Mucosa of descending colon (tissue), 3 donors: ENCODE measurements at regions not wholly inside any gene's neighbourhood (a gene's known extent, or its start where the extent isn't known, plus 50 kb on each side); places are given as distances from the start of the nearest gene placed in this dataset.
"Not testable (repeated sequence)": the region's sequence is repeated elsewhere in the genome, so short reads cannot be mapped to it uniquely, and the experiment has no call there.

Source experiments
- ATAC-seq: fragments of 200-7000 bp; cut with Tn5 transposase; one replicate; pipeline ENCODE4 v1.9.1; 2020; ENCODE audit warnings: mild to moderate bottlenecking, moderate library complexity
- DNase-seq, 3 donors: peaks; one replicate each; pipeline ENCODE4 v3.0.0-alpha.2; 2020
- H3K36me3 ChIP-seq: fragments of 200-600 bp; one replicate; pipeline ENCODE4 v1.8.0; 2021; ENCODE audit warnings: low read depth, mild to moderate bottlenecking
- H3K4me1 ChIP-seq: fragments of 200-600 bp; one replicate; pipeline ENCODE4 v1.8.0; 2021; ENCODE audit warnings: low read depth, mild to moderate bottlenecking
- H3K4me3 ChIP-seq: fragments of 200-600 bp; one replicate; pipeline ENCODE4 v1.8.0; 2021; ENCODE audit warnings: mild to moderate bottlenecking
- H3K9me3 ChIP-seq: fragments of 200-600 bp; one replicate; pipeline ENCODE4 v1.8.0; 2021; ENCODE audit warnings: mild to moderate bottlenecking
- intact Hi-C, 2 donors: fragments of 100-400 bp; cut with DNase I in 1 of 2; cut with micrococcal nuclease in 1 of 2; formaldehyde crosslinking; loops; one replicate each; pipeline versions ENCODE4 v1.11.0 to v1.11.1; 2022; cut with DNase I, micrococcal nuclease
- TF ChIP-seq, protein P1 (sequence below): fragments of 200-600 bp; IDR thresholded peaks from one replicate; pipeline ENCODE4 v1.8.0; 2022; ENCODE audit warnings: antibody characterized with exemption, mild to moderate bottlenecking
- donor health status: DM: no; HTN: no; CAD: no; lungs with moderate emphysema.
- donor health status: DM: no; HTN: no; CAD: no.
- donor health status: DM: no; HTN: yes; CAD: no.

DNA sequence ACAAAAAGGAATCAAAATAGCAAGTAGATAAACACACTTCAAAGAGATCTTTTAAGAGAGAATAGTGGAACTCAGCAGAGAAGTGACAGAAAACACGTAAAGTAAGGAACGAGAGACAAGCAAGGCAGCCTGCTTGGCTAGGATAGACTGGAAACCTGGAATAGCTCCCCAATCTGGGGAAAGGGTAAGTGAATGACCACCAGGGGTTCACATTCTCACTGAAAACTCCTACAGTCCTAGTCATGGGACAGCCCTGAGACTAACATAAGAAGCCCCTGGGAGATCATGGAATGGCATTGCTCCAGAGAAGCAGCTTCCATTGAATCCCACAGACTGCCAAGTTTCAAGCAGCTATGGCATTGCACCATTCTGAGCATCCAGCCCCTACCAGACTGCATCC, 363.6 kb upstream of the ARPP21 start:
- H3K36me3 ChIP-seq = no peaks in the 10 kb centered on the region
- H3K4me1 ChIP-seq = no peaks in the 10 kb centered on the region
- no peak overlapping the region for H3K4me3 ChIP-seq
- no peaks in the 10 kb centered on the region for H3K9me3 ChIP-seq
- intact Hi-C loops = no loop called here
- no peak for ATAC-seq
- TF ChIP-seq, protein P1, sequence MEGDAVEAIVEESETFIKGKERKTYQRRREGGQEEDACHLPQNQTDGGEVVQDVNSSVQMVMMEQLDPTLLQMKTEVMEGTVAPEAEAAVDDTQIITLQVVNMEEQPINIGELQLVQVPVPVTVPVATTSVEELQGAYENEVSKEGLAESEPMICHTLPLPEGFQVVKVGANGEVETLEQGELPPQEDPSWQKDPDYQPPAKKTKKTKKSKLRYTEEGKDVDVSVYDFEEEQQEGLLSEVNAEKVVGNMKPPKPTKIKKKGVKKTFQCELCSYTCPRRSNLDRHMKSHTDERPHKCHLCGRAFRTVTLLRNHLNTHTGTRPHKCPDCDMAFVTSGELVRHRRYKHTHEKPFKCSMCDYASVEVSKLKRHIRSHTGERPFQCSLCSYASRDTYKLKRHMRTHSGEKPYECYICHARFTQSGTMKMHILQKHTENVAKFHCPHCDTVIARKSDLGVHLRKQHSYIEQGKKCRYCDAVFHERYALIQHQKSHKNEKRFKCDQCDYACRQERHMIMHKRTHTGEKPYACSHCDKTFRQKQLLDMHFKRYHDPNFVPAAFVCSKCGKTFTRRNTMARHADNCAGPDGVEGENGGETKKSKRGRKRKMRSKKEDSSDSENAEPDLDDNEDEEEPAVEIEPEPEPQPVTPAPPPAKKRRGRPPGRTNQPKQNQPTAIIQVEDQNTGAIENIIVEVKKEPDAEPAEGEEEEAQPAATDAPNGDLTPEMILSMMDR = no peak
- no peak for DNase-seq

DNA sequence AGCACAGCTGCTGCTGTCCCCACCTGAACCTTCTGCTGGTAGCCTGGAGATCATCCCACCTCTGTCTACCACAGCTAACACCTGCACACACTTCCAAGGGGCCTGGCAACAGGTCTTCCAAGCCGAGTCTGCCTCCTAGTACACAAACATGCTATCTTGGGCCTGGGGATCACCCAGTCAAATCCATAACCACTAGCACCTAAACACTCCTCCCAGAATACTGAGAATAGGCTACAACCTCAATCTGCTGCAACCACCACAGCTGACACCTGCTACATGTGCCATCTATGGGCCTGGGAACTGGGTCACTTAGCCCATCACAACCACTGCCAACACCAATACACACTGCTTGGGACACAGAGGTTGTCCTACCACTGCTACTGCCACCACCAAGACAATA, 362.8 kb upstream of the ARPP21 start:
- Histone ChIP-seq H3K36me3 (no peaks in the 10 kb centered on the region), H3K9me3 (no peaks in the 10 kb centered on the region), H3K4me1 (no peaks in the 10 kb centered on the region), H3K4me3 (no peak overlapping the region)
- TF ChIP-seq, protein P1 = no peak
- DNase-seq = no peak
- intact Hi-C loops = no loop called here
- ATAC-seq = no peak

DNA sequence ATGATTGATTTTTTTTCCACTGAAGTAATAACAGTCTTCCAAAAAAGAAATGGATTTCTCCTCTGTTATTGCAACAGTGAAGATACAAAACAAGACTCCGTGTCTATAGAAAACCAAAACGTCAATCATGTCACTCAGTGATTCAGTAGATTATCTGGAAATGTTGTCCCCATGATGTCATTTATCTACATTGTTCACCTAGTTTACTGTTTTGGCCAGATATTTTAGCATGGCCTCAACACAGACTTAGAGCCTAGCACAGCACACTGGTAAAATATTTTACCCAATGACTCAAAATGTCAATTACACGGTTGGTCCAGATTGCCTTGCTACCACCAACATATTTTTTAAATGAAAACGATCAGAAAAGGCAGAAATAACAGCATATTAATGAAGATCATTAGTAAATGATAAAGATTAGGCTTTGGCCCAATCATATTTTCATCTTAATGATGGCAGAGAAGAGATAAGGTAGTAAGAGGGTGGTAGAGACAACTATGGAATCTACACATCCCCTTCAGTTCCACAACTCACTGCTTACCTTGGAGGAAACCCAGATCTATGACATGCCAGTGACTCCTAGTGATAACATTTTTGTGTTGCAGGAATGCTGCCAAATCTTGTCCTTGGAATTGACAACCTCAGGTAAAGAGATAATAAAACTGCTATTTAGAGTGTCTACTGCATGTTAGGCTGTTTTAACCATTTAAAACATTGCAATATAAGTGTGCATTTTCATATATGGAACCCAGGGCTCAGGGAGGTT, 347.7 kb upstream of the ARPP21 start:
- H3K4me1 ChIP-seq = no peaks in the 10 kb centered on the region
- TF ChIP-seq, protein P1 = no peak
- no peak overlapping the region for H3K4me3 ChIP-seq
- H3K36me3 ChIP-seq = no peaks in the 10 kb centered on the region
- no peak for ATAC-seq
- intact Hi-C loops = no loop called here
- no peaks in the 10 kb centered on the region for H3K9me3 ChIP-seq
- DNase-seq = no peak

DNA sequence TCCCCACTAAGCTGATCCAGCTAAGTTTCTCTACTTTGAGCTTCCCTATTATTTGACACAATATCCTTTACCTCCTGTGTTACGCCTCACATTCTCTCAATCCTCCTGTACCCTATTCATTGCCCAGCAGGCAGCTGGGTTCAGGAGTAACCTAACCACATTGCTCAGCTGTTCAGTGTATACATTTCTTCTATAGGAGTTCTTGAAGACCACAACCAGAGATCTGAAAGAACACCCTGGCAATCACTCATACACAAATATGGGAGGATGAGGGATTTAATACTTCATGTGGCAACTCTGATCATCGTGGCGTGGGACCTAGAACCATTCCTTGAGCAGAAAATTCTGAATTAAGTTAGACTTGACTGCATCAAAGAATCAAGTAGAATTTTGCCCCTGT, 346.8 kb upstream of the ARPP21 start:
- Histone ChIP-seq H3K36me3 (no peaks in the 10 kb centered on the region), H3K4me1 (no peaks in the 10 kb centered on the region), H3K9me3 (no peaks in the 10 kb centered on the region), H3K4me3 (no peak overlapping the region)
- no peak for ATAC-seq
- intact Hi-C loops = no loop called here
- DNase-seq = no peak
- TF ChIP-seq, protein P1 = no peak

- ATAC-seq (no peak), DNase-seq (no peak)
- H3K36me3 ChIP-seq = no peaks in the 10 kb centered on the region
- no peak overlapping the region for H3K4me3 ChIP-seq
- no peaks in the 10 kb centered on the region for H3K4me1 ChIP-seq
- TF ChIP-seq, protein P1 = no peak
- intact Hi-C loops = no loop called here
- H3K9me3 ChIP-seq = no peaks in the 10 kb centered on the region
Observed at GRCh38 chr3:35295906-35296305, 343.4 kb upstream of the ARPP21 start.

DNA sequence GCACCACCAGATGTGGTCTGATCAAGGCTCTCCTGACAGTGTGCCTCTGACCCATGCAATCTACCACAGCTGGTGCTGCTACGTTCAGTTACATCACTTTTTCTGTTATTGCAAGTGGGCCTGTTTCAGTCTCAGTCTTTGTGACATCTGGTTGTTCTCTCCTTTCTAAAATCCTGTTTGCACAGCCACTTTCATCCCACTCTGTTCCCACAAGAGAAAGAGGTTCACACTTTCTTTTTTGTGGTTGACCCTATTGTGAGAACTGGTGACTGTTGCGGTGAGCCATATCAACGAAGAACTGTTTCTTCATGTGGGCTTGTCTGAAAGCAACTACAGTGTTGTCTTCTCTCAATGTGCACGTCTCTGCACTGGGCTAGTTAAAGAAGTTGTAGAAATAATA, 342.8 kb upstream of the ARPP21 start:
- TF ChIP-seq, protein P1 = no peak
- no peaks in the 10 kb centered on the region for H3K9me3 ChIP-seq
- H3K4me1 ChIP-seq = no peaks in the 10 kb centered on the region
- intact Hi-C loops = no loop called here
- H3K36me3 ChIP-seq = no peaks in the 10 kb centered on the region
- H3K4me3 ChIP-seq = no peak overlapping the region
- no peak for DNase-seq
- ATAC-seq = no peak

DNA sequence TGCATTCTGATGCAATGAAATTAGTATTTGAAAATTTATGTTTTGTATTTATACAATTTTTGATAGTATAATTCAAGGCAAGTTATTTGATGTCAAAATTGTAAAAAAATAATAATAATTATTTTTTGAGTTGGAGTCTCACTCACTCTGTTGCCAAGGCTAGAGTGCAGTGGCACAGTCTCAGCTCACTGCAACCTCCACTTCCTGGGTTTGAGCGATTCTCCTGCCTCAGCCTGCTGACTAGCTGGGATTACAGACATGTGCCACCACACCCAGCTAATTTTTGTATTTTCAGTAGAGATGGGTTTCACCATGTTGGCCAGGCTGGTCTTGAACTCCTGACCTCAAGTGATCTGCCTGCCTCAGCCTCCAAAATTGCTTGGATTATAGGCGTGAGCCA, 342.4 kb upstream of the ARPP21 start:
- intact Hi-C loops, H3K4me3 ChIP-seq, DNase-seq, H3K36me3 ChIP-seq, H3K9me3 ChIP-seq, H3K4me1 ChIP-seq, ATAC-seq: not testable (repeated sequence)
